ENCODE measurements at regions not wholly inside any gene's neighbourhood (a gene's known extent, or its start where the extent isn't known, plus 50 kb on each side); places are given as distances from the start of the nearest gene placed in this dataset.

- DNase-seq = no peak
Measured at GRCh38 chr9:80401243-80401642, 829.5 kb downstream of the TLE4 start.

GRCh38 chr9:80400624-80401230 lies 829.0 kb downstream of the TLE4 start:
- DNase-seq = no peak

GRCh38 chr9:80399606-80400005 lies 827.8 kb downstream of the TLE4 start:
- no peak for DNase-seq

DNA sequence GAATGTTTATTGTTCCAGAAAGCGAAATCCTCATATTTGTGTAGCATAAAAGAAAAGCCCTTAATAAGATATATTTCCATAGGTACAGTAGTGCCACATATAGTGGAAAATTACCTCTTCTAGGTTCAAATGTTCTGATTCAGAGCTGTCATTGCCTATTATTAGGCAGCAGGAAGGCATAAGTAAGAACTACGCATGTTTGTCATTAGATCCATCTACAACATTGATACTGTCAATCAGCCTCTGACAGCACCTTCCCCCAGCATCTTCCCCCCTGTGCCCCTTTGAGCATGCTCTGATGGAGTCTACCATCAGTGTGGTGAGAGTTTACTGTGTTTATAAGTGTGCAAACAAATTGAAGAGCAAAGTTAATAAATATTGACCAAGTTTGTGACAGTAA lies 816.1 kb downstream of the TLE4 start:
- DNase-seq = no peak

GRCh38 chr9:80385246-80385645 lies 813.5 kb downstream of the TLE4 start:
- no peak for DNase-seq

GRCh38 chr9:80383331-80383730 lies 811.6 kb downstream of the TLE4 start:
- no peak for DNase-seq

- DNase-seq = no peak
Measured at GRCh38 chr9:80382211-80382891, 810.6 kb downstream of the TLE4 start.

DNA sequence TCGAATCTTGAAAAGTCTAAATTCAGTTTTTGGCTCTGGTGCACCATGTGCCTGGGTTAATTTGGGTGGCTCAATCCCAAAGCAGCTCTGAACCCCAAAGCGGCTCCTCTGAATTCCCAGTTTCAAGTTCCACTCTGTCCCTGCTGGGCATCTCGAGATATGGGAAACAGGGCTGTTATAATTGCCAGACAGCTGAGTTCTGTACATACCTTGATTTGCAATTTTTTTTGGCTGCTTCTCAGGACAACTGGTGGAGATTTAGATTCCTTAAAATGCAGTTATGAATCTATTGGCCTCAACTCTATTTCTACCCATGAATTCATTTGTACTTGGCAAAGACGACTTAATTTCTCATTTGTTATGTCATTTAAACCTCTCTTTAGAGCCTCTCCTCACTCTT lies 808.5 kb downstream of the TLE4 start:
- DNase-seq = no peak

GRCh38 chr9:80378669-80379293 lies 807.0 kb downstream of the TLE4 start:
- DNase-seq = no peak

DNA sequence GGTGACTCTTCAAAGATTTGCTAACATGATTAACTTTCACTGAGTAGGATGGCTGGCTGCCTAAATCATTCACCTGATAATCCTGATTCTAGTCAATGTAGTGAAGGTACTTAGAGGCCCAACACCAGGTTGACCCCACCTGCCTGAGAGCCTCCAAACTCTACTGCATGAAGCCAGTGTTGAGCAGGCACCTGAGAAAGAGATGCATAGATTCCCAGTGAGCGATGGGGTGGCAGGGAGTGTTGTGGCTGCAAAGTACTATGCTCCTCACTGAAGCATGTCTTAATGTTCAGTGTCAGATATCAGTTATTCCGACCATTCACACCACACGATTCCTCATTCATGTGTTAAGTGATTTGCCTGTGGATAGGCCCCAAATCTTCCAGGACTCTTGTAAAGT lies 804.4 kb downstream of the TLE4 start:
- no peak for DNase-seq

DNA sequence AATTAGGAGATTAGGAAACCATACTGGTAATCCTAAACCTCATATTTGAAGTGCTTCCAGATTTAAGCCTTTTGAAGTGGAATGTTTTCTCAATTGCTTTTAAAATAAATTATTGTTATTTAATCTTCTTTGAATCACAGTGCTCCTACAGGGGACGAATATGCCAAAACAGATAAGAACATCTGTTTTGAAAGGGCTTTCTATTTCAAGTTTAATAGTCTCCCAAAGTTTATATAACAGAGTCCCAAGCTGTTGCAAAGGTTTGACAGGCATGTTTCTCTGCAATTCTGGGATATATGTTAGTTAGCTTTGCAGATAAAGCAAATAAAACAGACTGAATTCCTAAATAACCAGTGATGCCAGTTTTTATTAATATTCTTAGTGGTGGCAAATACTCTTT lies 803.7 kb downstream of the TLE4 start:
- DNase-seq = no peak

DNA sequence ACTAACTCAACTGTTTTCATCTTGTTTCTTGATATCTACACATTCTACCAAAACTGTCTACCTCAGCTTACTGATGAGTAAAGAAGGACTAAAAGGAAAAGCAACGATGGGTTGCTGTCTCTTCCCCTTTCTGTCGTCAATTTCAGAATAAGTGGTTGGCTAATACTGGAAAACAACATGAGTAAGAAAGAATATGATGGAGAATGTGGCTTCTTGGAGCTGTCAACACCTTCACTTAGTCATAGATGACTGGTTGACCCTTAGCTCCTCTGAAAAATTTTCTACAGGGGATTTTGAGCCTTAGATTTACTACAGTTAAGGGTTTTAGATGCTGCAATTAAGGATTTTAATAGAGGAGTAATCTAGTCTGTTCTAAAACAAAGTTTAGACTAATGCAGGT lies 797.9 kb downstream of the TLE4 start:
- DNase-seq = no peak

- DNase-seq = no peak
Measured at GRCh38 chr9:80366626-80367025, 794.9 kb downstream of the TLE4 start.

GRCh38 chr9:80359941-80360881 lies 788.4 kb downstream of the TLE4 start:
- DNase-seq = no peak

GRCh38 chr9:80359291-80359690 lies 787.5 kb downstream of the TLE4 start:
- no peak for DNase-seq

DNA sequence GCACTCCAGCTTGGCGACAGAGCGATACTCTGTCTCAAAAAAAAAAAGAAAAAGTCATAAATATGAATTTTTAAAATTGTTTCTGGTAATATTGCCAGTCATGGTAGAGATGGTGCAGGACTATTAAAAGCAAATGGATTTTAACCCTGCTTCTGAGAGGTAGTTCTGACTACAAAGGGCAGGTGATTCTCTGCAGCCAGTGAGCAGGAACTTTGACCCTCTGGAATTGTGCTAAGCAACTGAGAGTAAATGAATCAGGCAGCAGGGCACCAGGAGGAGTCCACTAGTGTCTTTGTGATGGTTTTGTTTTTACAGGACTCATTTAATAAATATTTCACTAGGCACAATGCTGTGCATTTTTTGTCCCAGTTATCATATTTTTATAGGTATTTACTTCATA lies 781.2 kb downstream of the TLE4 start:
- DNase-seq = no peak

GRCh38 chr9:80351612-80352011 lies 779.8 kb downstream of the TLE4 start:
- DNase-seq = no peak

- no peak for DNase-seq
Measured at GRCh38 chr9:80326105-80326504, 754.3 kb downstream of the TLE4 start.

DNA sequence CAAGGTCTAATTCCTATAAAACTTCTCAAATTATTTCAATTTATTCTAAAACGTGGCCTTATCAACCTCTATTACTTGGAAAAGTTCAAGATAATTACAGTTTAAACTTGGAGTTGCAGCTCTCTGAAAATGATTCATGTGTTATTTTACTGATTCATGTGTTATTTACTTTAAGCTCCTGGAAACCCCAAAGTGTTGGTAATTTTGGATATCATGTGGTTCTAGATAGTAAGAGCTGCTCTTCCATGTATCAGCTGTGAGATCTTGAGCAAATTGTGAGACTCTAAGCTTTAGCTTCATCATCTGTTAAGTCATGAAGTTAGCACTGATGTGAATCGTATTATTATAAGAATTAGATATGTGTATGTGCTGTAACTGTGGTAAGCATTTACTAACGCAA lies 749.2 kb downstream of the TLE4 start:
- DNase-seq = no peak

DNA sequence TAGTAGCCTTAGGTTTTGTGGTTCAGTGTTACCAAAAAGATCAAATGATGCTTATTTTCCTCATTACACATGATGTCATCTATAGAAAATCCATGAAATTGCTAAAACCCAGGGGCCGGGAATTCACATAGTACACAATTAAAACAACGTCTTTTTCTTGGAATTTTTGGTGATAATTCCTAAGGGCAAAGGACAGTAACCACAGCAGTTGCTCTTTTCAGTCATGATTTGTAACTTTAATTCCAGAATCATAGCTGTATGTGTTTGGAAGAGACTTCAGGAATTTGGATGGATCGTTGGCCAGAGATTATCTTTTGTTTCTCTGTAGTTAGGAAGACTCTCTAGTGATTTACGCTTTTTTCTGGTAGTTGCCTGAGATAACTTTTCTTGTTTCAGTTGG lies 748.7 kb downstream of the TLE4 start:
- no peak for DNase-seq

- DNase-seq = no peak
Measured at GRCh38 chr9:80305136-80305535, 733.4 kb downstream of the TLE4 start.

DNA sequence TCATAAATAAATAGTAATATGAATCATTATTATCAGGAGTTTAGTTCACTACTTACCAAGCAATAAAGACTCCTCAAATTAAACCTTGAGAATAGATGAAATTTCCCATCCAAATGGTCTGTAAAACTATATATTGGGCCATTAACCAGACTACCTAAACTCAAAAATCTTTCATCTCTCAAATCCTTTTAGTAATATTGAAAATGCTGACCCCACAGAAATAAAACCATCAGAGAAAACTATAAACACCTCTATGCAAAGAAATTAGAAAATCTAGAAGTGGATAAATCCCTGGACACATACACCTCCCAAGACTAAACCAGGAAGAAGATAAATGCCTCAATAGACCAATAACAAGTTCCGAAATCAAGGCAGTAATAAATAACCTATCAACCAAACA lies 723.2 kb downstream of the TLE4 start:
- DNase-seq = no peak

GRCh38 chr9:80294318-80294717 lies 722.6 kb downstream of the TLE4 start:
- no peak for DNase-seq

GRCh38 chr9:80292231-80292630 lies 720.5 kb downstream of the TLE4 start:
- no peak for DNase-seq

Data from activated effector memory CD4-positive, alpha-beta T cell treated with anti-CD3 and anti-CD28 coated beads, Interleukin-2, amount 50 U/mL, for 16 hours (primary cell).